SW480 (cell line): ENCODE measurements at regions not wholly inside any gene's neighbourhood (a gene's known extent, or its start where the extent isn't known, plus 50 kb on each side); places are given as distances from the start of the nearest gene placed in this dataset.

Source experiments
- DNase-seq: peaks from one replicate; pipeline ENCODE4 v3.0.0-alpha.2; 2016; ENCODE audit warnings: low spot score

DNA sequence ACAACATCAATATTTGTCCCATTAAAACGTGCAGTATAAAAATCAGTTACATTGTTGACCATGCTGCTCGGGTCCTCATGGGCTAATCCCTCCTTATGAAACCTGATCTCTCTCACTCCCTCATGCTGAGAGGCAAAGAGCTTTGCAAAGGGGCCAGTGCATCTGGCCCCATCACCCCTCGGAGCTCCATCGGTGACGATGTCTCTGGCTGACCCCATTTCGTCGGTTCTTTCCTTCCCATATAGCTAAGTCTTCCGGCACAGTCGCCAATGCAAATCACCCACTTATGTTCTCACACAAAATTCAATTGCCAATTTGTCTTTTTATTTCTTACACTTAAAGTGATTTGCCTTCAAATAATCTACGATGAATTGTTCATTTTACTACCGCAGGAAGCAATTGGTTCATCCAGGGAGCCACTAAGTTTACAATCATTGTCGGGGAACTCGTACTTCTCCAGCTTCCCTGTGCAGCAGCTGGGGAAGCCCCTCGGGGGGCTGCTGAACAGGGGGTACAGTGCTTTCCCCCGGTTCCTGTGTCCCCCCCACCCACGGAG, 199.8 kb upstream of the CDH4 start:
- no peak for DNase-seq

DNA sequence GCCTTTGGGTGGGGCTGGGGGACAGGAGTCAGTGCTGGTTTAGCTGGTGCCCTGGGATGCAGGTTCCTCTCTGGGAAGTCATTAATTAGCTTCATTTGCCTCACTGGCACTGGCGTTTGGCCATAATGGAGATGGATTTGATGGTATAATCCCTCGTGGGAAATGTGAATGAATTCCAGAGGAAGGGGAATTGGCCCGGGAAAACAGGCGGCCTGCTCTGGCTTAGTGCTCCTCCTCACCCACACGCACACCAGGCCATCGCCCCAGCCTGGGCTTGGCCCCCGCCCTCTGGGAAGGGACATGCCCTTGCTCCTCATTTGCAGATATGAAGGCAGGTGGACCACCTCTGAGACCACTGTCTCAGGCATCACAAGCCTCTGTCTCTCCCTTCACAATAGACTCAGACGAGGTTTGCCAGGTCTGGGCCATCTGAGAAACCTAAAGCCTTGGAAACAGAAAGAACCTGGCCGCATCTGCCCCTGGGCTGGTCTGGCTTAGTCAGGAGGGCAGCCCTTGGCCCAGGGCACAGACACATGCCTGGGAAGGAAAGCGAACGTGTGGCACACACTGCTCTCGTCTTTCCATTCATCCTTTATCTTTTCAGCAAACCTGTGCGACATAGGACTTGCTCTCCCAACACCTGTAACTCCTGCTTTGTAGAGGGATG, 199.2 kb upstream of the CDH4 start:
- no peak for DNase-seq

DNA sequence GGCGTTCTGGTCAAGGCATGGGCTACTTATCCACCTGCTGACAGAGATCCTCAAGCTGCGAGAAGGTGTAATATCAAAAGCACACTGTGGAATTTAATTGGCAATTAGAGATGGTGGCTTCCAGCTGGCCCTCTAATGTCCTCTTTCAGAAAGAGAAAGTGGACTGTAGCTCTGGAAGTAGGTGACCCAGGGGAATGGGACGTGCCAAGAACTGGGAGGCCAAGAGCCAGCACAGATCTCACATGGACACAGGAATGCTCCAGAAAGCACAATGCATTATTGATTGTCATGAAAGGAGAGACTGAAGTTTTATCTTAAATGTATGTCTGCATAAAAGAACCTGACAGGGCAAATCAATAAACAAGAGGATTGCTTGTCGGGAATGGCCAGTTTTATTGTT, 198.6 kb upstream of the CDH4 start:
- no peak for DNase-seq

DNA sequence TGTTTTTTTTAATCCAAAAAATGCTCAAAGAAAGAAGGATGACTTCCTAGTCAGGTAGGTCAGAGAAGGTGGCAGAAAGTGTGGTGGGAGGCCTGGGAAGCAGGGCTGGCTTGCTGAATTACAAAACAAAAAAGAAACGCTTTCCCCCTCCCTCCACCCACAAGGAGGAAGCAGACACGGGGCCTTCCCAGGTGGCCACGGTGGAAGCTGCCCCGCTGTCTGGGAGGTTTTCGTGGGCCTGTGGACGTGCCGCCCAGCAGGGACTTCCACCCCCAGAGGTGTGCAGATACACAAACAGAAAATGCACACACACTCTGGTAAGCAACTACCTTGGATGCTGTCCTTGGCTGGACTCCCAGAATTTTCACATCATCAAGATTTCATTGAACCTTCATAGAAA, 198.2 kb upstream of the CDH4 start:
- no peak for DNase-seq

DNA sequence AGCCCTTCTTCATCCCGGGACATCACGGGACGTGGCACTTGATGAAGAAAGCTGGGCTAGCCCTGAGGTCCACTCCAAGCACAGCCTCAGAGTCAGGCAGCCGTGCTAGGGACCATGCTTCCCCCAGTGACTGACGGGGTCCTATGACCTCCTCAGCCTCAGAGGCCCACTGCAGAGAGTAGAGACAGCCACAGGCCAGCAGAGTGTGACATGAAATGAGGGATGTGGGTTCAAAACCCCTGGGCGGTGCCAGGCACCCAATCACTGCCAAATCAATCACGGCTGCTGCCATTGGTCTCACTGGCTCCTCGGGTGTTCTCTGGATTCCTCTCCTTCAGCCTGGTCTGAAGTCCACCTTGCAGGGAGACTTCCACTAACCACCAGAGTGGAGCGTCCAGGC, 197.7 kb upstream of the CDH4 start:
- DNase-seq: no peak

GRCh38 chr20:61055180-61056010, 196.7 kb upstream of the CDH4 start:
- DNase-seq: no peak

DNA sequence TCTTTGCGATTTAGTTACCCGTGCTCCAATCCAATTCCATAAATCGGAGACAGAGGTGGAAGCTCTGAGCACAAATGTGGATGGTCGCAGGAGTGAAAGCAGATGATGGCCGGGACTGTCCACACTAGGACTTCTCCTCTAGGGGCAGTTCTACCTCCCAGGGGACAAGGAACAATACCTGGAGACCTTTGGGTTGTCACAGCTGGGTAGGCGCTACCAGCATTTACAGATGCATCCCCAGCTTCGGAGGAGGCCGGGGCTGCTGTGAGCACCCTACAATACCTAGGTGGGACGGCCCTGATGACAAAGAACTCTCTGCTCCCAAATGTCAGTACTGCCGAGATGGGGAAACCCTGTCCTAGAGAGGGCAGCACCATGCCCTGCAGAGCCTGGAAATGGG, 195.9 kb upstream of the CDH4 start:
- no peak for DNase-seq

DNA sequence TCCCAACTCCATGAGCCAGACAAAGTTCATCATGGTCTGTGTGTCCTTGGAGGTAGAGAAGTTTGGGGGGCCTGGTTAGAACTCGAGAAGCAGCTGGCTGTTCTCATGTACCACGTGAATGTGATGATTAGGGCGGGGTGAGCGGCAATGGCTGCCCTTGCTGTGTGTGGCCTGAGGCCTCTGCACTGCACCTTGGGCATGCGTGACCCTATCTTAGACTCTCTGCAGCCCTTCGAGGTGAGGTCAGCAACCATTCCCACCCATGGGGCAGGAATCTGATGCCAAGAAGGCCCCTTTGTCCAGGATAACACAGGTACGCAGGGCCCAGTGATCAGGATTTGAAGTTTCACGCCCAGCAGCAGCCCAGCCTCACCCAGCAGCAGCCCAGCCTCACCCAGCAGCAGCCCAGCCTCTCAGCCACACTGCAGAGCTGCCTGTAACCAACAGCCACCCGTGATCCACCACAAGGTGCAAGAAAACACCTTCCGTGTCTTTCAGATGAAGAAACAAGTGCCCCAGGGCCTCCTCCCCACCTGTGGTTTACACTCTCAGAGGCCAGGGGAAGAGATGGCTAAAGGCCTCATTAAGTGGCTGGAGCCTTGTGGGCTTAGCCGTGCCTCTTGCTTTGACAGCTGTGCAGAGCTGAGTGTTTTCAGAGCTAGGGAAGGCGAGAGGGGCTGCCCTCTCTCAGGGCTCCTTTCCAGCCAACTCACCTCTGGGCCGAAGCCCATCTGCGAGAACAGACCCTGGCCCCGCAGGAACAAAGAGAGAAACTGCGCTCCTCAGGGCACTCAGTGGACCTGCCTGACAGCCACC, 195.2 kb upstream of the CDH4 start:
- no peak for DNase-seq

GRCh38 chr20:61057443-61058121, 194.5 kb upstream of the CDH4 start:
- no peak for DNase-seq

DNA sequence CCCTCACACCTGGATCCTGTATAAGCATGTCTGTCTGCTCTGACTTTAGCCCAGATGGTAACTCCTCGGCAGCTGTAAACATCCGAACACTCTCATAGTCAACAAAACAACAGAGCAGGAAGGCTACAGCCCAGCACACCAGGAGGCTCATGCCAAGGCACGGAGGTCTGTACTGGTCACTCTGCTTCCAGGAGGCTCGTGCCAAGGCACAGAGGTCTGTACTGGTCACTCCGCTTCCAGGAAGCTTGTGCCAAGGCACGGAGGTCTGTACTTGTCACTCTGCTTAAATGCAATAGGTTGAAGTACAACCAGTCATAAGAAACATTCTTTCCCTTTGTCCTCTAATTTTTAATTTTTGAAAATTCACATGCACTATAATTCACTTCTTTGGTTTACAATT, 190.1 kb upstream of the CDH4 start:
- DNase-seq: no peak

DNA sequence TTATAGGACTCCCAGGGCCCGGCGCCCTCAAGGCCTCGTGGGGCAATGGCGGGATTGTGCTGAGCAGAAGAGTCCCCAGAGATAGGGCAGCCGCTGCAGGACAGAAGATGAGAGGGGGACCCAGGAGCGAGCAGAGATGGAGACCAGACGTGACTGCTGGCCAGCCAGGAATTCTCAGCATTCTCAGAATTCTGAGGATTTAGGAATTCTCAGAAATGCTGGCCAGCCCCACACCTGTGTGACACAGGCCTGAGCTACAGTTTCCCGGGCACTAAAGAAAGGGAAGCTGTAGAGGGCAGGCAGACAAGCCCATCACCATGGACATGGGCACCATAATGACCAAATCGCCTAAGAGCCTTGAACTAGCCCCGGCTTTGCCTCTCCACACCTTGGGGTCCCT, 186.2 kb upstream of the CDH4 start:
- DNase-seq: no peak

- no peak for DNase-seq
Measured at GRCh38 chr20:61066526-61066925, 185.5 kb upstream of the CDH4 start.

- no peak for DNase-seq
Measured at GRCh38 chr20:61067221-61067620, 184.8 kb upstream of the CDH4 start.

- no peak for DNase-seq
Measured at GRCh38 chr20:61072398-61072797, 179.7 kb upstream of the CDH4 start.

DNA sequence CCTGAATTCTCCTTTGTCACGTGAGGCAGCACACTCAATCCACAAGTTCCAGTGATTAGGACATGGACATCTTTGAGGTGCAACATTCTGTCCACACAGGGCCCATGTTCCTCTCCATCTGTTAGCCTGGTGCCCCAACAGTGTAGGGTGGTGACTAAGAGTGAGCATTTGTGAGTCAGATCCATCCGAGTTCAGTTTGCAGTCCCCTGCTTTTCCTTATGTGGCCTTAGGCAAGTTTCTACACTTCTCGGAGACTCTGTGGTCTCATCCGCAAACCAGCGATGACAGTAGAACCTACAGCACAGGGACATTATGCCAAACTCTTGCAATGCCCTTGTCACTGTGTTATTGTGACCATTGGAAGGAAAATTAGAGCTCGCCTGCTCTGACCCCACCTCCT, 178.7 kb upstream of the CDH4 start:
- no peak for DNase-seq

DNA sequence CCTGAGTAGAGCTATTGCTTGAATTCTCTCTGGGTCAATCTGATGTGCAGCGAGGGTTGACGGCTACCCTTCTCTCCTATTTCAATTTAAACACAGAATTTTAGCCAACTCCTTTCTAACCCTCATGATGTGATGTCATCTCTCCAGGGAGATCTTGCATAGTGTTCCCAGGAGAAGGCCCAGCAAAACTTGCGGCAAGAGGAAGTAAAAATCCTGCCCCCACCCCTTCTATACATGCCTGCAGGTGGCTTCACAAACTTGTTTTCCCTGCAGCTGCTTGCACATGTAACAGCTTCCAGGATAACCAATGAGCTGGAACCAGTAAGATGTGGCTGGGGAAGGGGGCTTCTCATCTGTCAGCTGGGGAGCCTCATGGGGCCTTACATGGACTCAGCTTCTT, 169.3 kb upstream of the CDH4 start:
- DNase-seq: no peak

DNA sequence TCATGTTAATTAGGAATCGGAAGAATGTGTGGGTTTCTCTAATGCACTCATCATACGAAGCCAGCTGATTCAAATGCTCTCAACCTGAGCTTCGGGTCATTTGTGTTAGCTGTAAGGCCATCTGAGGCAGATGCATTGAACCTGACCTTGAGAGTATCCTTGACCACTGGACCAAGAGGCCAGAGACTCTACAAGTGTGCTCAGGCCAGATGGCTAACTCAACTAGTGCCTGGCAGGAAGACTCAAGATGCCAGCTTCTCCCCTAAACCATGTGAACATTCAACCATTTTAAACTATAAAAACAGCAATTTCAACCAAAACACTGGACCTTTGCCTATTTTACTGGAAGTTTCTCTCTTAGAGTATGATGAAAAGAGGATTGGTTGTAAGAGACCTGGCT, 168.6 kb upstream of the CDH4 start:
- no peak for DNase-seq

DNA sequence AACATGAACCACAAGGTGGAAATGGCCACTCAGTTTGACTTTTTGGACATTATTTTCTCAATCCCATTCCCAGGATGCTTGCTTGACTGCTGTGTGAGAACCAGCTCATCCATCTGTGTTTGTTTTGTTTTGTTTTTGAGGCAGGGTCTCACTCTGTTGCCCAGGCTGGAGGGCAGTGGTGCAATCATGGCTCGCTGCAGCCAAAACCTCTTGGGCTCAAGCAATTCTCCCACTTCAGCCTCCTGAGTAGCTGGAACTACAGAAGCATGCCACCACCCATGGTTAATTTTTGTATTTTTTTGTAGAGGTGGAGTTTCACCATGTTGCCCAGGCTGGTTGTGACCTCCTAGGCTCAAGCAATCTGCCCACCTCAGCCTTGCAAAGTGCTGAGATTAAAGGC, 166.0 kb upstream of the CDH4 start:
- no peak for DNase-seq

- no peak for DNase-seq
Measured at GRCh38 chr20:61090541-61090940, 161.5 kb upstream of the CDH4 start.

GRCh38 chr20:61092251-61092650, 159.8 kb upstream of the CDH4 start:
- DNase-seq: no peak

DNA sequence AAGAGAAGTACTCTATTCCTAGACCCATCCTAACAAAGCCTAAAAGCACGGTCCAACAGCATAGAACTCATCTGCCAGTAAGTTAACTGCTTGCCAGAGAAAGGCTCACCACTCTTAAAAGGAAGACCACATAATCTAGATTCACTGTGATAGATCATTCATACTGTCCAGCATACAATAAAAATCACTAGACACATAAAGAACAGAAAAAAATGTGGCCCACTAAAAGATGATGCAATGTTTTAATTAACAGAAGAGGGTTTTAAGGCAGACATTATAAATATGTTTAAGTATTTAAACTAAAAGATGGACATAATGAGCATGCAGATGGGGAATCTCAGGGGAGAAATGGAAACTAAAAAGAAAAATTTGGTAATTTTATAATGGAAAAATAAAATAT, 157.5 kb upstream of the CDH4 start:
- DNase-seq: no peak

DNA sequence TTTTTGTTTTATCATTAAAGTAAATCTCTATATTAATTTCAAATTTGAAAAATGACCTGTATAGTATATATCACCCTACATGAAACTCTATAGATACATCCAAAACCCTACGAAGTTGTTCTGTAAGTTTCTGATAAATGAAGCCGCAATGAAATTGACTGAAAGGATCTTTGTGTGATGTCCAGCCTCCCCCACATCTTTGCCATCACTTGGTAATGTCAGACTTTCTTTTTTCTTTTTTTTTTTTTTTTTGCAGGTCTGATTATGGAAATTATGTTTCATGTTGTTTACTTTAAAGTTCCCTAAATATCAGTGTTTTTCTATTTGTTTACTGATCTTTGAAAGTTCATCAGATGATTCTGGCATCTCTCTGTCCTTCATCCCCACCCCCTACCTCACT, 155.6 kb upstream of the CDH4 start:
- DNase-seq: no peak
